ENCODE measurements at regions not wholly inside any gene's neighbourhood (a gene's known extent, or its start where the extent isn't known, plus 50 kb on each side); places are given as distances from the start of the nearest gene placed in this dataset.

DNA sequence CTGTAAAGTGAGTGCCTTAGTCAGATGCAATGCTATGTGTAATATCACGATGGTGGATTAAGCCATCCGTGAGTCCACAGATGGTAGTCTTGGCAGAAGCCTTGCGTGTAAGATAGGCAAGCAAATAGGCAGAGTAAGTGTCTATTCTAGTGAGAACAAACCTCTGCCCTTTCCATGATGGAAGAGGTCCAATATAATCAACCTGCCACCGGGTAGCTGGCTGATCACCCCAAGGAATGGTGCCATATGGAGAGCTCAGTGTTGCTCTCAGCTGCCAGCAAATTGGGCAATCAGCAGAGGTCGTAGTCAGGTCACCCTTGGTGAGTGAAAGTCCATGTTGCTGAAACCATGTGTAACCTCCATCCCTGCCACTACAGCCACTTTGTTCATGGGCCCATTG is 371.2 kb upstream of the LRFN5 start:
- TF ChIP-seq, protein P1, sequence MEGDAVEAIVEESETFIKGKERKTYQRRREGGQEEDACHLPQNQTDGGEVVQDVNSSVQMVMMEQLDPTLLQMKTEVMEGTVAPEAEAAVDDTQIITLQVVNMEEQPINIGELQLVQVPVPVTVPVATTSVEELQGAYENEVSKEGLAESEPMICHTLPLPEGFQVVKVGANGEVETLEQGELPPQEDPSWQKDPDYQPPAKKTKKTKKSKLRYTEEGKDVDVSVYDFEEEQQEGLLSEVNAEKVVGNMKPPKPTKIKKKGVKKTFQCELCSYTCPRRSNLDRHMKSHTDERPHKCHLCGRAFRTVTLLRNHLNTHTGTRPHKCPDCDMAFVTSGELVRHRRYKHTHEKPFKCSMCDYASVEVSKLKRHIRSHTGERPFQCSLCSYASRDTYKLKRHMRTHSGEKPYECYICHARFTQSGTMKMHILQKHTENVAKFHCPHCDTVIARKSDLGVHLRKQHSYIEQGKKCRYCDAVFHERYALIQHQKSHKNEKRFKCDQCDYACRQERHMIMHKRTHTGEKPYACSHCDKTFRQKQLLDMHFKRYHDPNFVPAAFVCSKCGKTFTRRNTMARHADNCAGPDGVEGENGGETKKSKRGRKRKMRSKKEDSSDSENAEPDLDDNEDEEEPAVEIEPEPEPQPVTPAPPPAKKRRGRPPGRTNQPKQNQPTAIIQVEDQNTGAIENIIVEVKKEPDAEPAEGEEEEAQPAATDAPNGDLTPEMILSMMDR (IDR thresholded peaks at IDR 0.05 in 2 of 3, conservative IDR thresholded peaks at IDR 0.05 in 1 of 3; ENCODE audit: borderline replicate concordance in 1 of 3, insufficient read depth in 1 of 3, low read depth in 2 of 3, low read length in 2 of 3) = no peak
- no peak for TF ChIP-seq YY1 (IDR thresholded peaks at IDR 0.05; ENCODE audit: extremely low read depth, insufficient replicate concordance, low read depth, low read length)
- no peak for TF ChIP-seq EZH2phosphoT487 (IDR thresholded peaks at IDR 0.05; ENCODE audit: borderline replicate concordance)
- no peak for TF ChIP-seq RAD21 (IDR thresholded peaks at IDR 0.05; ENCODE audit: low read depth)
- TF ChIP-seq ZFX (IDR thresholded peaks at IDR 0.05) = no peak
- no peak for TF ChIP-seq SP1 (IDR thresholded peaks at IDR 0.05; ENCODE audit: low read depth)
